ENCODE measurements at regions not wholly inside any gene's neighbourhood (a gene's known extent, or its start where the extent isn't known, plus 50 kb on each side); places are given as distances from the start of the nearest gene placed in this dataset.

- TF ChIP-seq CTCF (IDR thresholded peaks at IDR 0.05; ENCODE audit: low read length, missing control alignments) = no peak
- no peak overlapping the region for H3K4me3 ChIP-seq (replicated peaks; ENCODE audit: low read depth, low read length)
- DNase-seq (ENCODE audit: low read depth) = no peak
Measured at GRCh38 chr5:125508225-125508624, 761.8 kb upstream of the ZNF608 start.

GRCh38 chr5:125510651-125511050 lies 764.2 kb upstream of the ZNF608 start:
- no peak overlapping the region for H3K4me3 ChIP-seq (replicated peaks; ENCODE audit: low read depth, low read length)
- no peak for TF ChIP-seq CTCF (IDR thresholded peaks at IDR 0.05; ENCODE audit: low read length, missing control alignments)
- DNase-seq (ENCODE audit: low read depth) = peak; percentile 33

- H3K4me3 ChIP-seq (replicated peaks; ENCODE audit: low read depth, low read length) = no peak overlapping the region
- DNase-seq (ENCODE audit: low read depth) = no peak
- TF ChIP-seq CTCF (IDR thresholded peaks at IDR 0.05; ENCODE audit: low read length, missing control alignments) = no peak
Measured at GRCh38 chr5:125517973-125518550, 771.6 kb upstream of the ZNF608 start.

GRCh38 chr5:125521289-125521688 lies 774.9 kb upstream of the ZNF608 start:
- DNase-seq (ENCODE audit: low read depth) = no peak
- H3K4me3 ChIP-seq (replicated peaks; ENCODE audit: low read depth, low read length) = no peak overlapping the region
- TF ChIP-seq CTCF (IDR thresholded peaks at IDR 0.05; ENCODE audit: low read length, missing control alignments) = no peak

- peak; percentile 51 for DNase-seq (ENCODE audit: low read depth)
- no peak overlapping the region for H3K4me3 ChIP-seq (replicated peaks; ENCODE audit: low read depth, low read length)
- no peak for TF ChIP-seq CTCF (IDR thresholded peaks at IDR 0.05; ENCODE audit: low read length, missing control alignments)
Measured at GRCh38 chr5:125525356-125525755, 778.9 kb upstream of the ZNF608 start.

- no peak for TF ChIP-seq CTCF (IDR thresholded peaks at IDR 0.05; ENCODE audit: low read length, missing control alignments)
- peak; percentile 39 for DNase-seq (ENCODE audit: low read depth)
Measured at GRCh38 chr5:125526966-125527365, 780.5 kb upstream of the ZNF608 start.

GRCh38 chr5:125528881-125529280 lies 782.4 kb upstream of the ZNF608 start:
- no peak overlapping the region for H3K4me3 ChIP-seq (replicated peaks; ENCODE audit: low read depth, low read length)
- no peak for DNase-seq (ENCODE audit: low read depth)
- no peak for TF ChIP-seq CTCF (IDR thresholded peaks at IDR 0.05; ENCODE audit: low read length, missing control alignments)

More at GRCh38 chr5:125526966-125527365, 780.5 kb upstream of the ZNF608 start:
- H3K4me3 ChIP-seq (replicated peaks; ENCODE audit: low read depth, low read length) = no peak overlapping the region
